ENCODE measurements at regions not wholly inside any gene's neighbourhood (a gene's known extent, or its start where the extent isn't known, plus 50 kb on each side); places are given as distances from the start of the nearest gene placed in this dataset.
"Not testable (repeated sequence)": the region's sequence is repeated elsewhere in the genome, so short reads cannot be mapped to it uniquely, and the experiment has no call there.

GRCh38 chr2:65576861-65577601, 144.6 kb upstream of the SPRED2 start:
- intact Hi-C loops (cut with DNase I): no loop called here
- no peak overlapping the region for H3K4me3 ChIP-seq
- no peaks in the 10 kb centered on the region for H3K27me3 ChIP-seq (ENCODE audit: low read depth)
- H3K36me3 ChIP-seq: no peaks in the 10 kb centered on the region
- TF ChIP-seq, protein P1, sequence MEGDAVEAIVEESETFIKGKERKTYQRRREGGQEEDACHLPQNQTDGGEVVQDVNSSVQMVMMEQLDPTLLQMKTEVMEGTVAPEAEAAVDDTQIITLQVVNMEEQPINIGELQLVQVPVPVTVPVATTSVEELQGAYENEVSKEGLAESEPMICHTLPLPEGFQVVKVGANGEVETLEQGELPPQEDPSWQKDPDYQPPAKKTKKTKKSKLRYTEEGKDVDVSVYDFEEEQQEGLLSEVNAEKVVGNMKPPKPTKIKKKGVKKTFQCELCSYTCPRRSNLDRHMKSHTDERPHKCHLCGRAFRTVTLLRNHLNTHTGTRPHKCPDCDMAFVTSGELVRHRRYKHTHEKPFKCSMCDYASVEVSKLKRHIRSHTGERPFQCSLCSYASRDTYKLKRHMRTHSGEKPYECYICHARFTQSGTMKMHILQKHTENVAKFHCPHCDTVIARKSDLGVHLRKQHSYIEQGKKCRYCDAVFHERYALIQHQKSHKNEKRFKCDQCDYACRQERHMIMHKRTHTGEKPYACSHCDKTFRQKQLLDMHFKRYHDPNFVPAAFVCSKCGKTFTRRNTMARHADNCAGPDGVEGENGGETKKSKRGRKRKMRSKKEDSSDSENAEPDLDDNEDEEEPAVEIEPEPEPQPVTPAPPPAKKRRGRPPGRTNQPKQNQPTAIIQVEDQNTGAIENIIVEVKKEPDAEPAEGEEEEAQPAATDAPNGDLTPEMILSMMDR (IDR thresholded peaks at IDR 0.05): no peak
- DNase-seq (no peak), ATAC-seq (peak in 1 of 2 donors; percentile 17)
- H3K9me3 ChIP-seq: no peaks in the 10 kb centered on the region
- peaks cover 5% of the 10 kb centered on the region for H3K4me1 ChIP-seq
- peak overlapping the region; percentile 22 for H3K27ac ChIP-seq

GRCh38 chr2:65576278-65576677, 143.9 kb upstream of the SPRED2 start:
- no peaks in the 10 kb centered on the region for H3K27me3 ChIP-seq (ENCODE audit: low read depth)
- TF ChIP-seq, protein P1 (IDR thresholded peaks at IDR 0.05): no peak
- H3K9me3 ChIP-seq: no peaks in the 10 kb centered on the region
- H3K27ac ChIP-seq: no peak overlapping the region
- no peak for DNase-seq
- no peak for ATAC-seq
- intact Hi-C loops (cut with DNase I): no loop called here
- peaks cover 5% of the 10 kb centered on the region for H3K4me1 ChIP-seq
- no peaks in the 10 kb centered on the region for H3K36me3 ChIP-seq
- H3K4me3 ChIP-seq: no peak overlapping the region

DNA sequence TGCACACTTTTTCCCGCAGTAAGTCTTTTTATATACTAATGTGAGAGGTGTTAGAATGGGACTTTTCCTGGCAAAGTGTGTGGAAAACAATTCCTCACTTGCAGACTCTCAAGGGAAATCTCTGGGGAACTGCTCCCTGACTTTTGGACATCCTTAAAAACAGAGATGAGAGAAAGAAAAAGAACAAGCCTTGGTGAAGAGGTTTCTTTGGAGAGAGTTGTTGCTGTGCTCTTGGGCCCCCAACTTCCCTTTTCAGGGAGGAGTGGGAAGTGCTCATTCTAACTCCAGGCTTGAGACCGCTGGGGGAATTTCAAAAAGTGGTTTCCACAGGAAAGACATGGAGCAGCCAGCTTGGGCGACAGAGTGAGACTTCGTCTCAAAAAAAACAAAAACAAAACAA, 142.6 kb upstream of the SPRED2 start:
- TF ChIP-seq, protein P1 (IDR thresholded peaks at IDR 0.05): no peak
- no peaks in the 10 kb centered on the region for H3K27me3 ChIP-seq (ENCODE audit: low read depth)
- H3K4me3 ChIP-seq: no peak overlapping the region
- DNase-seq (no peak), ATAC-seq (peak in 1 of 2 donors; percentile 30)
- peaks cover 5% of the 10 kb centered on the region for H3K4me1 ChIP-seq
- intact Hi-C loops (cut with DNase I): no loop called here
- H3K9me3 ChIP-seq: no peaks in the 10 kb centered on the region
- peak overlapping the region; percentile 19 for H3K27ac ChIP-seq
- H3K36me3 ChIP-seq: no peaks in the 10 kb centered on the region

DNA sequence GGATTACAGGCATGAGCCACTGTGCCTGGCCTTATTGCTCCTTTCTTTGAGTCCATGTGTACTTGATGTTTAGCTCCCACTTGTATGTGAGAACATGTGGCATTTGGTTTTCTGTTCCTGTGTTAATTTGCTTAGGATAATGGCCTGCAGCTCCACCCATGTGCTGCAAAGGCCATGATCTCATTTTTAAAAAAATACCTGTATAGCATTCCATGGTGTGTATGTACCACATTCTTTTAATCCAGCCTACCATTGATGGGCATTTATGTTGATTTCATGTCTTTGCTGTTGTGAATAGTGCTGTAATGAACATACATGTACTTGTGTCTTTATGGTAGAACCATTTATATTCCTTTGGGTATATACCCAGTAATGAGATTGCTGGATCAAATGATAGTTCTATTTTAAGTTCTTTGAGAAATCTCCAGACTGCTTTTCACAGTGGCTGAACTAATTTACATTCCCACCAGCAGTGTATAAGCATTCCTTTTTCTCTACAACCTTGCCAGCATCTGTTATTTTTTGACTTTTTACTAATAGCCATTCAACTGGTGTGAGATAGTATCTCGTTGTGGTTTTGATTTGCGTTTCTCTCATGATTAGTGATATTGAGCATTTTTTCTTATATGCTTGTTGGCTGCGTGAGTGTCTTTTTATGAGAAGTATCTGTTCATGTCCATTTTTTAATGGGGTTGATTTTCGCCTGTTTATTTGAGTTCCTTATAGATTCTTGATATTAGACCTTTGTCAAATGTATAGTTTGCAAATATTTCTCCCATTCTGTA, 136.4 kb upstream of the SPRED2 start:
- DNase-seq; H3K4me1 ChIP-seq; H3K36me3 ChIP-seq; intact Hi-C loops (cut with DNase I); H3K9me3 ChIP-seq; H3K27ac ChIP-seq; ATAC-seq; H3K27me3 ChIP-seq (ENCODE audit: low read depth); H3K4me3 ChIP-seq: not testable (repeated sequence)

GRCh38 chr2:65566617-65567016, 134.2 kb upstream of the SPRED2 start:
- Histone ChIP-seq H3K9me3 (no peaks in the 10 kb centered on the region), H3K36me3 (no peaks in the 10 kb centered on the region), H3K27ac (no peak overlapping the region), H3K4me3 (no peak overlapping the region), H3K27me3 (ENCODE audit: low read depth) (no peaks in the 10 kb centered on the region), H3K4me1 (no peaks in the 10 kb centered on the region)
- DNase-seq: no peak
- TF ChIP-seq, protein P1 (IDR thresholded peaks at IDR 0.05): no peak
- peak in 1 of 2 donors; percentile 39 for ATAC-seq
- intact Hi-C loops (cut with DNase I): no loop called here

DNA sequence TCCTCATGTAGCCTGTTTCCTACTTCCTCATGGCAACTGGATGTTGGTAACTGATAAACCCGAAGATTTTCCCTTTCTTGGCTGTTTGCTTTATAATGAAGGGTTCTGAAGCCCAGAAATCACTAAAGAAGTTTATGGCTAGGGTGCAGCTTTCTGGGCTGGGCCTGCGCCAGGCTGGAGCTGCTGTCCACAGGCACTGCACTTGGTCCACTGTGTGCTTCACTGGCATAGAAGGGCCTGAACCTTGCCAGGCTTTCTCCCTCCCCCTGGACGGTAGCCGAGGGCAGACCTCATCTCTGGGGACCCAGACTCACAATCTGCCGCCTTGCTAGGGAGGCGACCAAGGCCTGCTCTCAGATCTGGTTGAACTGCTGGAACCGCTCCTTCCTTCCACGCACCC, 133.3 kb upstream of the SPRED2 start:
- intact Hi-C loops (cut with DNase I): no loop called here
- Histone ChIP-seq H3K4me3 (no peak overlapping the region), H3K27ac (no peak overlapping the region), H3K9me3 (no peaks in the 10 kb centered on the region), H3K27me3 (ENCODE audit: low read depth) (no peaks in the 10 kb centered on the region), H3K4me1 (no peaks in the 10 kb centered on the region), H3K36me3 (no peaks in the 10 kb centered on the region)
- peak in 1 of 2 donors; percentile 36 for ATAC-seq
- DNase-seq: no peak
- TF ChIP-seq, protein P1 (IDR thresholded peaks at IDR 0.05): no peak

Data from lower lobe of right lung (tissue), 2 donors.